ENCODE measurements at regions not wholly inside any gene's neighbourhood (a gene's known extent, or its start where the extent isn't known, plus 50 kb on each side); places are given as distances from the start of the nearest gene placed in this dataset.

DNA sequence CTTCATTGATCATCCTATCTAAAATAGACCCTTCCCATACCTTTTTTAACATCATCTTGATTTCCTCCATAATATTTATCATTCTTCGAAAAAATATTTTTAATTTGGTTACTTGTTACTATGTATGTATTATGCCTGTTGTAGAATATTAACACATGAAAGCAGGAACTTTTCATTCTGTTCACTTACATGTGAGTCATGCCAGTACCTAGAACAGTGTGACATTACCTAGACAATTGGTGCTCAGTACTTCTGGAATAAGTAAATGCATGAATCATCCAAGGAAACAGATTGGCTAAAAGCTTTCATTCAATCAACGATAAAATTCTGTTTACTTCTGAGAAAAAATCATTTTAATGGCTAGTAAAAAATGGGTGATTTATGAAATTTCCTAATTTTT lies 76.4 kb downstream of the CXXC4 start:
- DNase-seq: no peak

DNA sequence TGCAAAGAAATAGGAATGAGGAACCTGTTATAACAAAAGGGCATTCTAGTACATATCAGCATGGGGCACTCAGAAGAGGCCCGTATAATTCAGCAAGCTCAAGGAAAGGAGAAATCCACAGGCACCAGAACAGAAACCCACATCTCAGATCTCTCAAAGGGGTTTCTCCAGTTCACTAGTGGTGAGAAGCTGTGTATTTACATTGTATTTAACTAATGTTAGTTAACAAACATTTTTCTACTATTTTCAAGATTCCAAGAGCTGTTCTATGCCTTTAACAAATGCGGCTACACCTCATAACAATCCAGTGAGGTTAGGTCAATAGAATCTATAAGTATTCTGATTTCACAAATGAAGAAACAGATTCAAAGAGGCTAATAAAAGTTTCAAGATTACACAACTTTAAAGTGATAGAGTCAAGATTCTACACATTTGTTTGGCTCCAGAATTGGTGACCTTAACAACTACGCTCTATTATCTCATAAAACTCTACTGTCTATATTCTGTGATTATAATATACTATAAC lies 77.3 kb downstream of the CXXC4 start:
- no peak for DNase-seq

DNA sequence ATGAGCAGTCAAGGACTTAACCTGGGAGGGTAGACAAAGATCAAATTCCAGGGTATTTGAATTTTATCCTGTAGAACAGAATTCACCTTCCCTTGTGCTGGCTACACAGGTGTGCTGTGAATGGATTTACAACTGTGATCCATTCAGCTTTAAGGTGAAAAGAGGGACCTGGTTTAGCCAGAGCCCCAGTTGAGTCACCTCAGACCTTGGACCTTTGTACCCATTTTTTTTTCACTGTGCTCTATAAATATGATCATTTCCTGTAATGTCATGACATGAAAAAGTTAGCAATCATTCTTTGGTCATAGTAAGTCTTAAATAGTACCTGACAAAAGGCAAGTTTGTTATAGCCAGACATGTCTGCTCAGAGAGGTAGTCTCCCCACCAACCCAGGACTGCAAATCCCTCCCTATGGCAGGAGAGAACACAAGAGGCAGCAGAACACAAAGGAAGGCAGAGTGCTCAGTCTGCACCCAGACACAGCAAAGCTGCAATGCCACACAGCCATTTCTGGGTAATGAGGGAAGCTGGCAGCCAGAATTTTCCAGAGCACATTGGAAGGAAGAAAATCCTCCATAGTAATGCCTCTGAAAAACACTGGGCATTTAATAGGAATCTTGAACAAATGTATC lies 77.9 kb downstream of the CXXC4 start:
- no peak for DNase-seq

DNA sequence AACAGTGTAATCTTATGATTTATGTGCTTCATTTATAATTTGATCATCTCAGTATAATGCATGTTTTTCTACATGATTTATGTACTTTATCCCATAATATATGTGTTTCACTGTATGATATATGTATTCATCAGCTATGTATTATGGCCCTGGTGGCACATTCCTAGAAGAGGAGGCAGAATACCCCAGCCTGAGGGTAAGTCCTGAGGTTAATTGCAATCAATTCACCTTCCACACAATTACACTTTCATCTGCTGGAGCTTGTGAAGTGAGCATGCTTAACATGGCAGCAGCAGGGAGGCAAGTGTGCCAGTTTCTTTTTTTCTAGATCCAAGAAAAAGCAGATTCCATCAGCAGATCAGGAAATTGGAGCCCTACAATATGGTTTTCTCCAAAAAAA lies 81.2 kb downstream of the CXXC4 start:
- DNase-seq: no peak

DNA sequence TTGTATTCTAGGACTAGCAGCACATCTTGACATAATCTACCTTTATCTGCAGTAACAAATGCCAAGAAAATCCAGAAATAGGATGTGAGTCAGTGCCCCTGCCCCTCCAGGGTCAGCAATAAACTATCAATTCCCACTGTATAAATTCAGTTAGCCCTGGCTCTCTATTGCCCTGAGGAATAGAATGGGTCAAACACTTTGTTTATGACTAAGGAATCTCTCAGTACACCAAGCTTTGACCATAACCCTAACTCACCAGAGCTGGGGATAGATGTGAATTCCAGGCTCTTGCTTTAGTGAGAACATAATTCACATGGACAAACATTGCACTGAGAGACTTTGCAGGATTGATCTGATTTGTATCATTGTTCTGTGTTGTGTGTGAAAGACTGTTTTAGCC lies 82.3 kb downstream of the CXXC4 start:
- no peak for DNase-seq

DNA sequence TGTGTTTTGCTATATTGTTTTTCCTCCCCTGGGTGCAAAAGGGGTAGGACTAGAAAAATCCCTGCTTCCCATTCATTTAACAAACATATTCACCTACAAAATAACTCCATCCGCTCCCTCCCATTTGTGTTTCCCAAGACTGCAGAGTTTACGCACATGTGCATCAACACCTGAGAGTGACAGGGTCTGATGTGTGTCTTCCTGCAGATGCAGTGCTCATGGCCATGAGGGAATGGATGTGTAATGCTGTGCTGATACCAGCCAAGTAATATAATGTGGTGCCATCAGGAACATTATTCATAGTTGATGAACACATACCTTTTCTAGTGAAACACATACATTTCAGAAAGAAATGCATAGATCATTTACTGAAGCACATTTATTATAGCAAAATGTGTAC lies 83.2 kb downstream of the CXXC4 start:
- no peak for DNase-seq

DNA sequence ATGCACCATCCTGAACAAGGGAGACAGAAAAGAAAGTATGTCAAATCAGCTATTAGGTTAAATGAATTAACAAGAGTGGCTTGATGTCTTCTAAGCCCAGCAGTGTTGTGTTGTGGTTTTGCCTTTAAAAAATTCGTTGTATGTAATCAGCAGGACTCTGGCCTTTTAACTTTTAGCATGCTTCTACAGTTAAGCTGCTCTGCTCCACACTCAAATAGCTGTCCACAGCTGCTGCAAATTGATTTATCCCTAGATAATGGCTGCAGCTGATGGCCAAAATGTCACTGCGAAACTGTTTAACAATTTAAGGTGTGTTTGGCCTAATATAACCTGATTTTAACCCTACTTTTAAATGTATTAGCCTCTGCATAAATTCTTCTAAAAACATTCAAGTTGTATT lies 85.8 kb downstream of the CXXC4 start:
- no peak for DNase-seq

DNA sequence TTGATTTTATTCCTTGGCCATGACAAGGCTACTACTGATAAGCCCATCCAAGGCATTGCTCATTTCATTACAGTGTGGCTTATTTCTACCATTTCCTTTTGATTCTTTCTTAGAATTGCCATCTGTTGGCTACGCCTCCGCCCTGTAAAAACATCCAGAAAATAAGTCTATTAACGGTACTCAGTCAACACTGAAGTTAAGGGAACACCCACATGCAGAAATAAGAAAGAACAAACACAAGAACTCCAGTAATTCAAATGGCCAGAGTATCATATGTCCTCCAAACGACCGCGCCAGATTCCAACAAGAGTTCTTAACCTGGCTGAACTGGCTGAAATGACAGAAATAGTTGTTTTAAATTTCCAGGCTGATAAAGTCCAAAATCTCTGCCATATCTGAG lies 90.3 kb downstream of the CXXC4 start:
- no peak for DNase-seq

DNA sequence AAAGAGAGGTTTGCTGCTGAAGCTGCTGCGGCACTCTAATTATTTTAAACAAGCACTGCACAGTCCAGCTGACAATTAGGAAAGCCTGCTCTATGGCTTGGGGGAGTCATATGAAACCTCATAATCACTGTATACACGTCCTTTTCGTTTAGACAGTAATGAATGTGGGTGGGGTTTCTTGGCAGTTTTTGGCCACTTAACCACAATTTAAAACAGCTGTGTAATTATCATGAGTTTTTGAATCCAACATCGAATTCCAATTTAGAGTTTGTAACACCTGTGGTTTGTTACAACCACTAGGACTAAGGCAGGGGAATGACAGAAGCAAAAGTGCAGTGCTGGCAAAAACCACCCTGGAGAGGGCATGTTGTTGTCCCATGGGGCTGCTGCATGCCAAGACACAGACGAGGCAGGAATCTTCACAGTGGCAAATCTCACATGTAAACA lies 99.5 kb downstream of the CXXC4 start:
- no peak for DNase-seq

DNA sequence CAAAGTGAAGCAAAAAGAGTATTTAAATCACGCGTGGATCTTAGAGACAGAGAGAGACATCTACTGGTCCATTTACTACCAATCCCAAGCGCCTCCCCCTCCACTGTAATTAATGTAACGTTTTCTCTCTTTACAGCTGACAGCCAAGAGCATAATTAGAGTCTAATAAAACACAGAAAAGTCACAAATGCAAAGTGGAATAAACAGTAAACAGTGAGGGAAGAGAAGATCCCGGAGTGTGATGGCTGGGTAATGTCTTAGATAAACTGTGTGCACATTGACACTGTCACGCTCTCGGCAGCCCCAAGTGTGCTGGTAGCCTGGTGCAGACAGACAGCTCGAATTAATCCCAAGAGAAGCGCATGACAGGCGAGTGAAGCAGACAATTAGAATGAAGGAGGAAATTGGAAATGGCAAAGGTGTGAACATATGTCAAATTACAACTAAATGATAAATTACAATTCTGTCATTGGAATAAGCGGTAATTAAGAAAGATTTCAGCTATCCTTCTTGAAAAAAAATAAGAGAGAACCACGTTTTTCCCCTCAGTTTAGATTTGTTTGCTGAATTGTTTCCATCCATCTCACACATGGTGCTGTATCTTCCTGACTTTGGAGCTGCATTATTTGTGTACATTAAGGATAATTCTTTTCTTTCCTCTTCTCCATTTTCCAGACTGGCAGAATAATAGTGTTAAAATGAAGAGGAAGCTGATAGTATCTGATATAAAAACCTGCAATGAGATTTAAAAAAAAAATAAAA lies 100.1 kb downstream of the CXXC4 start:
- DNase-seq: no peak

DNA sequence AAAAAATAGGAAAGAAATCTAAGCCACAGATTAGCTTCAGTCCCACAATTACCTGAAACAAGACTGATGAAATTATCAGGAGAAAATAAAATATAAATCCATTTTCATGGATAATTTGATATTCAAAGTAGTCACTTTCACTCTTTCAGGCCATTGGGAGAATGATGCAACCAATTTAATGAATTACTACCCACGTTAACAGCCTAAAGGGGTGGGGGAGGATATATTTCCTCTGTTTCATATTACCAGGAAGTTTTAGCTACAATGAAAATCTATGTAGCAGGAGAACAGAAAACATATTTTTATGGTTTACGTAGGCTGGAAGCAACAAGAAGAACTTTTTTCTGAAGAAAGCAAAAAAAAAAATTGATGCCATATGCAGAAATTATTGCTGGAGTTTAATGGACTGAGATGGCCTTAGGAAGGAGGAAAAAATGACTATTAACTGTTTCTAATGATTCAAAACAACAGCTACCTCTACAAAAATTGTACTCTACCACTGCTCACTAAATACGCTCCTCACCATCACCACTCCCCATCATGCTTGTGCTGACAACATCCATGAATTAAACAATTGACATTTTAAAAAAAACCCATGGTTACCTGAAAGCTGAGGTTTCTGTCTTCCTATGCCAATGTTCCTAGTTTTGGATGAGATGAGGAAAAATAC lies 100.9 kb downstream of the CXXC4 start:
- DNase-seq: no peak

DNA sequence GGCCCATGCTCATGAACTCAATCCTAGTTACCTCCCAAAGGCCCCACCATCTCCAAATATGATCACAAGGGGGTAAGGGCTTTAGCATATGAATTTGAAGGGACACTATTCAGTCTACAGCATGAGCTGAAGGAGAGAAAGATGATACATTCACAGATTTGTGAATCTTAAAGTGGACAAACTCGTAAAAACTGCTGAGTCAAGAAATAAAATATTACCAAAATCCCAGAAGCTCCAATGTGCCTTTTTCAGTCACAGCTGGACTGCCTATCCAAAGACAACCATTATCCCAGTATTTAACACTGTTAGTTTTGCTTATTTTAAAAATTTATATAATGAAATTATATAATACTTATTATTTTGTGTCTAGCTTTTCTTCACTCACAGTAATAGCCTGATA lies 109.0 kb downstream of the CXXC4 start:
- DNase-seq: no peak

DNA sequence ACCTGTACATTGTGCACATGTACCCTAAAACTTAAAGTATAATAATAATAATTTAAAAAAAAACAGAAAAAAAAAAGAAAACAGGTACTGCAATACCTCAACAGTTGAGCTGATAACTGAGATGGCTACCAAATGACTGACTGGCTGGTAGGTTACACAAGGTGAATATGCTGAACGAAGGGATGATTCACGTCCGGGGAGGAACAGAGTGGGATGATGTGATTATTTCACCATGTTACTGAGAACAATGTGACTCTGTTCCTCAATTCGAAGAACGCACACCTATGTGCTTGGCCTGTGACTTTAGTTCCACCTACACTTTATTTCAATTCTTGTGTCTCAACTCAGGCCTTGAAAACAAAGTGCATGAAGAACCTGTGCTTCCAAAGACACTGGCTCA lies 111.7 kb downstream of the CXXC4 start:
- no peak for DNase-seq

DNA sequence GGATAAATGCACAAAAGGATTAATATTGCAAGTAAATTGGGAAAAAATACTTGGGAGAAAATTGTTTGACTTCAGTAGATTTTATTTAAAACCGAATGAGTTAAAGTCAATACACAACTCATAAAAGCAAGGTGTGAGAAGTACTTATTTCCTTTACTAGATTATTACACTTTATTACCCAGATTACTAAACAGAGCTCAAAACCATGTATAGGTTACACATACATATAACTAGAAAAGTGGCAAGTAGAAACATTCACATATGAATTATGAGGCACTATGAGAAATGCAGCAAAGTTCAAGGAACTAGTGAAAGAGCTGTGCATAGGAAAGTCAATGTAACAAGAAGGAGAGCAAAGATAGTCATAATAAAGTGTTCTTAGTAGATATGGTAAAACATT lies 113.0 kb downstream of the CXXC4 start:
- DNase-seq: no peak

DNA sequence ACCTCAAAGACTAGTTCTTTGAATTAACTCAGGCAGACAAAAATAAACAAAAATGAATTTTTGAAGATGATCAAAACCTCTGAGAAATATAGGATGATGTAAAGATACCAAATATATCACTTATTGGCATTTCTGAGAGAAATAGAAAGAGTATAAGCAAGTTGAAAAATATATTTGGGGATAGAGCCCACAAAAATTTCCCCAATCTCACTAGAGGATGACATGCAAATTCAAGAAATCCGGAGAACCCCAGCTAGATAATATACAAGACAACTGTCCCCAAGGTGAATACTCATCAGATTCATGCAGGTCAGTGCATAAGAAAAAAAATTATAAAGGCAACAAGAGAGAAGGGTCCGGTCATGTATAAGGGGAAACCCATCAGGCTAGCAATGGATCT lies 129.1 kb downstream of the CXXC4 start:
- DNase-seq: no peak

DNA sequence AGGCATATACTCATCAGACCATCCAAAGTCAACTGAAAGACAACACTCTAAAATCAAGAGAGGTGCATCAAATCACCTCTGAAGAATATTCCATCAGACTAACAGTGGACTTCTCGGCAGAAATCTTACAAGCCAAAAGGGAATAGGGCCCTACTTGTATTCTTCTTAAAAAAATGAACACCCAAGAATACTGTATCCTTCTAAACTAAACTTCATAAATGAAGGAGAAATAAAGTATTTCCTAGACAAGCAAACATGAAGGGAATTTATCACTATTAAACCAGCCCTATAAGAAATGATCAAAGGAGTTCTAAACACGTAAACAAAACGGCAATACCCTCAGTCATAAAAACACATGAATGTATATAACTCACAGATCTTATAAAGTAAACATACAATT lies 141.2 kb downstream of the CXXC4 start:
- no peak for DNase-seq

DNA sequence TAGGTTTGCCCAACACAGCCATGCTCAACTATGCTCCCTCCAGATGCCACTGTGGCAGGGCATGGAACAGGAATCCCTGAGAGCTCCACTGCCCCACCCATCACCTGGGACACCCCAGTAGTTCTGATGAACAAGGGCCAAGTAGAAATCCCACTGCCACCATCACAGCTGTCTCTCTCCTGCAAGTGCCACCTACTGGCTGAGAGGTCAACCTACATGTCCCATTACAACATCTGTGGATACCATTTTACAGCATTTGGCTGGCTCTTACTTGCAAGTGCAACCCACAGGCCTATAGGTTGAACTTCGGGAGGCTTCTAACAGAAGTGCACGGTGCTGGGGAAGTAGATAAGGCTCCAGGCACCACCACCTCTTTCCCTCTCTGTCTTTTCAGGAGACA lies 142.5 kb downstream of the CXXC4 start:
- DNase-seq: no peak

DNA sequence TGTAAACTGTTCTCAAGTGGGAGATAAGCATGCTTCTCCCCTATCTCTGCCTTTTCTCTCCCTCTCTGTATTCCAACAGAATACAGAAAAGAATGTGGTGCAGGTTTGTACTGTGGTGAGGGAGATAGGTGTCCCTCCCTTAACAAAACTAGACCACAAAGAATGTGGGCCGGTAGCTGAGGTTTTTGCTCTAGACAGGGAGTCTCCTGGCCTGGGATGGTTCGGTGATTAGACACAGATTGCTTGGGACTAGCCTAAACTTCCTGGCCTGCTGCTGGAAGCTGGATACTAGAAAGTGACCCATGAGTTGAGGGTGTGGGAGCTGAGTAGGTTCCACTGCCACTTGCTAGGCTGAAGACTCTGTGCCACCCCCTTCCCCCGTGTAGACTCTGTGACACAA lies 143.0 kb downstream of the CXXC4 start:
- DNase-seq: no peak

DNA sequence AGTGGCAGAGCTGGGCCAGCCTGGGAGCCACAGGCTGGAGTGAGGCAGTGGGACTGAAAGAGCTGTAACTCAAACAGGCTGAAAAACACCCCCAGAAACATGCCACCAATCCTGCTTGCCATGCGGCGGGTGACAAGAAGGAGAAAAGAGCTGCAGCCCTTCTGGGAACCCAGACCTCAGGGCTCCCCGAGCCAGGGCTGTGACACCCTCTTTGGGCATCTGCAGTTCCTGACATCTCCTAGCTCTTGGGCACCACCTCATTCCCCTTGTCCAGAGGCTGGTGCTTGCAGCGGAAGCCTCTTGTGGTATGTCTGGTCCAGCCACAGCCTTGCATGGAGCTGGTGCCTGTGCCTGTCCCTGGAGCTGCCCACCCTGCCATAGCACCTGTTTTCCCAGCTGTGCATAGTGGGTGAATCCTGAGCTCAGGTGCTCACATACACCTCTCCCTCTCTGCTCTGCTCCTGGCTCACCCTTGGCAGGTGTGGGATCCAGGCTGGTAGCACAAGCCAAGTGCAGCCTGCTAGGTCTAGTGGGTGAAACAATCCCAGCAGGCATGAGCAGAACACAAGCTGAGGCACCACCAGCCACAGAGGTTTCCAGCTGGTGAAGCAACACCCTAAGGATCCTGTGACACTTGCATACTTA lies 149.0 kb downstream of the CXXC4 start:
- DNase-seq: no peak

DNA sequence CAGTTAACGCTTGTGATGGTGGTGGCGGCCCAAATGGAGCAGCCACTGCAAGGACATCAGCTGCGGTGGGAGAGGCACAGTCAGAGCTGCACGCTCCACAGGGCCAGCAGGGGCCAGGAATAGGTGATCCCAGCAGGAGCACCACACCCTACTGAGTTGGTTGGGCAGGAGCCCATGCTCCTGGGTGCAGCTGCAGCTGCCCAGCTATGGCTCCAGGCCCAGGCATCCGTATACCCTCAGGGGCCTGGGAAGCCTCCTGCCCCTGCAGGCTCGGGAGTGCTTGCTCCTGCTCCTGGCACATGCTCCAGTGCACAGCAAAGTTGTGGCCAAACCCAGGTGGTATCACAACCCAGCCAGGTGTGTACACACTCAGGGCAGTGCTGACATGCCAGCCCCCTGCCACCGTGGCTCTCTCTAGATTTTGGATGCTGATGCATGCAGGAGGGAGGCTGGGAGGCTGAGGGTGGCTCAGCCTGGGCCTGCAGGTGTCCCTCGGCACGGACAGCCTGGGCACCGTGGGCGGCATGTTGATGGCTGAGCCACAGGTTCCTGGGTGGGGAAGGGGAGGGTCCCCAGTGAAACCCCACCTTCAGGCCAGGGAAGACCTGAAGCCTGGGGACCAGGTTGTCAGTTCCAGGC lies 150.2 kb downstream of the CXXC4 start:
- DNase-seq: no peak

DNA sequence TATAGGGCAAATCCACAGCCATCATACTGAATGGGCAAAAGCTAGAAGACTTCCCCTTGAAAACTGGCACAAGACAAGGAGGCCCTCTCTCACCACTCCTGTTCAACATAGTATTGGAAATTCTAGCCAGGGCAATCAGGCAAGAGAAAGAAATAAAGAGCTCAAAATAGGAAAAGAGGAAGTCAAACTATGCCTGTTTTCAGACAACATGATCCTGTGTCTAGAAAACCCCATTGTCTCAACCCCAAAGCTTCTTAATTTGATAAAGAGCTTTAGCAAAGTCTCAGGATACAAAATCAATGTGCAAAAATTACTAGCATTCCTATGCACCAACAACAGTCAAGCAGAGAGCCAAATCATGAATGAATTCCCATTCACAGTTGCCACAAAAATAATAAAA lies 160.3 kb downstream of the CXXC4 start:
- no peak for DNase-seq
